Neural cell (in vitro differentiated cells): ENCODE measurements at regions not wholly inside any gene's neighbourhood (a gene's known extent, or its start where the extent isn't known, plus 50 kb on each side); places are given as distances from the start of the nearest gene placed in this dataset.

Experiments
- H2AFZ ChIP-seq: fragments of 200-600, 300-800 bp; sonication (generic), shearing (Covaris generic); 2 replicates; pipeline ENCODE4 v1.6.0; 2014; ENCODE audit warnings: low read depth, mild to moderate bottlenecking, antibody characterized with exemption, low read length, moderate library complexity
- H3F3A ChIP-seq: fragments of 200-600 bp; shearing (Covaris generic); 2 replicates; pipeline ENCODE4 v1.6.1; 2016; ENCODE audit warnings: mild to moderate bottlenecking, moderate library complexity, mixed read lengths, antibody characterized with exemption, low read length; ENCODE audit not compliant: insufficient read depth, poor library complexity, severe bottlenecking
- H3K27ac ChIP-seq: fragments of 200-600, 300-800 bp; sonication (generic), shearing (Covaris generic); 2 replicates; pipeline ENCODE4 v1.5.1; 2014; ENCODE audit warnings: mild to moderate bottlenecking, low read length, moderate library complexity
- H3K27me3 ChIP-seq: fragments of 300-800, 200-600 bp; sonication (generic), shearing (Covaris generic); 2 replicates; pipeline ENCODE4 v1.6.0; 2014; ENCODE audit warnings: mild to moderate bottlenecking, low read depth, low read length, moderate library complexity; ENCODE audit not compliant: insufficient read depth
- H3K36me3 ChIP-seq: fragments of 300-800, 200-600 bp; sonication (generic), shearing (Covaris generic); 2 replicates; pipeline ENCODE4 v1.5.1; 2014; ENCODE audit warnings: mild to moderate bottlenecking, antibody characterized with exemption, low read length, moderate library complexity; ENCODE audit not compliant: insufficient read depth
- H3K4me2 ChIP-seq: fragments of 300-800, 200-600 bp; sonication (generic), shearing (Covaris generic); 2 replicates; pipeline ENCODE4 v1.6.0; 2014; ENCODE audit warnings: mild to moderate bottlenecking, low read length
- H3K4me3 ChIP-seq: fragments of 300-800, 200-600 bp; sonication (generic), shearing (Covaris generic); 2 replicates; pipeline ENCODE4 v1.5.1; 2014; ENCODE audit warnings: mild to moderate bottlenecking, low read length, moderate library complexity
- H3K79me2 ChIP-seq: fragments of 200-600 bp; shearing (Covaris generic); replicated peaks from 2 replicates; pipeline ENCODE4 v1.6.0; 2014; ENCODE audit warnings: mild to moderate bottlenecking, low read length, moderate library complexity; ENCODE audit not compliant: insufficient read depth
- H3K9ac ChIP-seq: fragments of 300-800, 200-600 bp; sonication (generic), shearing (Covaris generic); 2 replicates; pipeline ENCODE4 v1.6.1; 2016; ENCODE audit warnings: mild to moderate bottlenecking, low read length, mixed read lengths
- H3K9me2 ChIP-seq: fragments of 200-600 bp; shearing (Covaris generic); 2 replicates; pipeline ENCODE4 v1.6.1; 2016; ENCODE audit warnings: mild to moderate bottlenecking, low read length, mixed read lengths; ENCODE audit not compliant: insufficient read depth
- H3K9me3 ChIP-seq: fragments of 200-600, 300-800 bp; sonication (generic), shearing (Covaris generic); 2 replicates; pipeline ENCODE4 v1.6.1; 2016; ENCODE audit warnings: mild to moderate bottlenecking, mixed run types, low read length, moderate library complexity, mixed read lengths
- H4K20me1 ChIP-seq: fragments of 200-600 bp; shearing (Covaris generic); 2 replicates; pipeline ENCODE4 v1.6.1; 2016; ENCODE audit warnings: mild to moderate bottlenecking, mixed run types; ENCODE audit not compliant: insufficient read depth
- CTCF ChIP-seq: fragments of 450-650 bp; IDR thresholded peaks from 2 replicates; pipeline ENCODE4 v1.5.1; 2014; ENCODE audit warnings: antibody characterized with exemption, mild to moderate bottlenecking, moderate library complexity; ENCODE audit not compliant: poor library complexity, severe bottlenecking
- EP300 ChIP-seq: fragments of 450-650 bp; conservative IDR thresholded peaks from 2 replicates; pipeline ENCODE4 v1.6.1; 2014; ENCODE audit warnings: antibody characterized with exemption, mild to moderate bottlenecking, moderate library complexity; ENCODE audit not compliant: poor library complexity, severe bottlenecking
- EZH2 ChIP-seq: fragments of 200-600, 300-800 bp; shearing (Covaris generic), sonication (generic); IDR thresholded peaks from 2 replicates; pipeline ENCODE4 v1.6.1; 2014; ENCODE audit warnings: antibody characterized with exemption, low read length, borderline replicate concordance, mild to moderate bottlenecking; ENCODE audit not compliant: insufficient read depth, poor library complexity, severe bottlenecking
- MXI1 ChIP-seq: fragments of 450-650 bp; conservative IDR thresholded peaks from 2 replicates; pipeline ENCODE4 v1.6.1; 2014; ENCODE audit warnings: antibody characterized with exemption, mild to moderate bottlenecking; ENCODE audit not compliant: poor library complexity, severe bottlenecking
- POLR2AphosphoS5 ChIP-seq: IDR thresholded peaks from 2 replicates; pipeline ENCODE4 v1.6.1; 2012
- RAD21 ChIP-seq: fragments of 450-650 bp; conservative IDR thresholded peaks from 2 replicates; pipeline ENCODE4 v1.6.1; 2014; ENCODE audit warnings: antibody characterized with exemption, mild to moderate bottlenecking, moderate library complexity
- REST ChIP-seq: IDR thresholded peaks from 2 replicates; pipeline ENCODE4 v1.6.1; 2012; ENCODE audit warnings: borderline replicate concordance
- SMC3 ChIP-seq: fragments of 450-650 bp; conservative IDR thresholded peaks from 2 replicates; pipeline ENCODE4 v1.6.1; 2014; ENCODE audit warnings: antibody characterized with exemption, mild to moderate bottlenecking, moderate library complexity; ENCODE audit not compliant: poor library complexity
- TAF1 ChIP-seq: IDR thresholded peaks from 2 replicates; pipeline ENCODE4 v1.6.1; 2012; ENCODE audit warnings: low read depth

DNA sequence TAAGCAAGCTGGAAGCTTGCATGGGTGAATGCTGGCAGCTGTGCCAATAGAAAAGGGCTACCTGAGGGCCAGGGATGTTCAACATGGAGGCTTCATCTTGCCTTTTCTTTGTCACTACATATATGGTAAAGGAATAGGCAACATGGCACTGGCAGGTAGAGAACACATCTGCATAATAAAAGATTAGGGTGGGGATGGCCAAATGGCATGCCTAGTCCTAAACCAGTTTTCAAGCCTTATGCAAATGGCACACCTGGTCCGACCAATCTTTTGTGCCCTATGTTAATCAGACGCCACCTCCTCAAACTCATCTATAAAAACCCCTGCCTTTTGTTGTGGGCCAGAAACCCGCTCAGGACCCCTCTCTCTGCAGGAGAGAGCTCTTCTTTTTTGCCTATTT, 216.8 kb upstream of the PROK2 start:
- no peaks in the 10 kb centered on the region for H3F3A ChIP-seq
- no peaks in the 10 kb centered on the region for H3K79me2 ChIP-seq
- H3K9me2 ChIP-seq, result no peaks in the 10 kb centered on the region
- no peaks in the 10 kb centered on the region for H4K20me1 ChIP-seq
- no peak overlapping the region for H2AFZ ChIP-seq
- no peaks in the 10 kb centered on the region for H3K36me3 ChIP-seq
- no peak overlapping the region for H3K9ac ChIP-seq
- no peak overlapping the region for H3K4me3 ChIP-seq
- TF ChIP-seq TAF1, result no peak
- TF ChIP-seq RAD21, result no peak
- no peak for TF ChIP-seq REST
- no peak for TF ChIP-seq SMC3
- TF ChIP-seq EZH2, result no peak
- TF ChIP-seq CTCF, result no peak
- TF ChIP-seq POLR2AphosphoS5, result no peak
- no peak for TF ChIP-seq MXI1
- TF ChIP-seq EP300, result no peak
- no peak overlapping the region for H3K27ac ChIP-seq
- no peaks in the 10 kb centered on the region for H3K9me3 ChIP-seq
- no peaks in the 10 kb centered on the region for H3K27me3 ChIP-seq
- H3K4me2 ChIP-seq, result no peak overlapping the region

DNA sequence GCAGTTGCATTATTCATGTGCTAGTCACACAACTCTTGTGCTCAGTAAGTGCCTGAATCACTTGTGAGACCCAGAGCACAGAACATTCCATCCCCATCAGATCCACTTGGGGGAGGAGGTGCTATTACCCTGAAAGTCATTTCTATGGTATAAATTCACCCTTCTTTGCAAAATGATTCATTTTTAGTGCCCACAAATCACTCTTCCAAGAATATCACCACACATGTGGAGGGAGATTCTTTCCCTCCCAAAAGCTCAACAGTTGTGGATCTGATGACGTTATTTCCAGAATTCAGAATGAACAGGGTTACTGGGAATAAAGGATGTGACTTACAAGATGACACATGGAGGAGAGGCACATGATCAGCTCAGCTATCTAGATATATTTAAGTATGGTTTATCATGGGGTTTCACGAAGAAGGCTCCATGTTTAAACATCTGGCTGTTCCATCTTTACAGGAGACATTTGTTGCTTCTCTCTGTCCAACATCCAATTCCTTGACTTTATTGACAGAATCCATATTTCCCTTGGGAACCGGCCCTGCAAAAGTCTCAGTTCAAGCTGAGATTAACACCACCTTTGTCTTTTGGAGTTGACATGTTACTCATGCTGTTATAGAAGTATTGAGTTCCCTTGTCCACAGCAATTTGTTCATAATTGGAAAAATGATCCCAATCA, 214.2 kb upstream of the PROK2 start:
- Histone ChIP-seq H4K20me1 (no peaks in the 10 kb centered on the region), H3K27ac (no peak overlapping the region), H3K36me3 (no peaks in the 10 kb centered on the region), H3K4me2 (no peak overlapping the region), H3K27me3 (no peaks in the 10 kb centered on the region), H2AFZ (no peak overlapping the region), H3K9ac (no peak overlapping the region), H3K4me3 (no peak overlapping the region), H3F3A (no peaks in the 10 kb centered on the region), H3K9me2 (no peaks in the 10 kb centered on the region), H3K9me3 (no peaks in the 10 kb centered on the region), H3K79me2 (no peaks in the 10 kb centered on the region)
- TF ChIP-seq EP300, result no peak
- TF ChIP-seq SMC3, result no peak
- no peak for TF ChIP-seq TAF1
- TF ChIP-seq POLR2AphosphoS5, result no peak
- TF ChIP-seq MXI1, result no peak
